Adrenal gland (tissue), 5 donors: ENCODE measurements at regions not wholly inside any gene's neighbourhood (a gene's known extent, or its start where the extent isn't known, plus 50 kb on each side); places are given as distances from the start of the nearest gene placed in this dataset.

Experiments used
- CTCF ChIP-seq, 6 experiments: fragments of 450-650 bp in 4 of 6; fragments of 200-600 bp in 2 of 6; sonication (generic) in 1 of 6; IDR thresholded peaks; 1 replicate in 5 of 6; 2 replicates in 1 of 6; pipeline versions ENCODE4 v1.5.1 to v1.8.0; 2016 to 2021; ENCODE audit warnings: antibody characterized with exemption in 6 of 6, mild to moderate bottlenecking in 2 of 6, moderate library complexity in 1 of 6
- POLR2A ChIP-seq, 2 donors: fragments of 450-650 bp; IDR thresholded peaks; one replicate each; pipeline ENCODE4 v1.6.1; 2017; ENCODE audit warnings: antibody characterized with exemption in 2 of 2, mild to moderate bottlenecking in 2 of 2, moderate library complexity in 1 of 2
- donor health status: DM: no; HTN: no; CAD: no.

- TF ChIP-seq CTCF (IDR thresholded peaks at IDR 0.05) = no peak
- TF ChIP-seq POLR2A (IDR thresholded peaks at IDR 0.05) = no peak
Measured at GRCh38 chr15:53910852-53911251, 67.4 kb upstream of the UNC13C start.
